Renal cortical epithelial cell (primary cell): ENCODE measurements at regions not wholly inside any gene's neighbourhood (a gene's known extent, or its start where the extent isn't known, plus 50 kb on each side); places are given as distances from the start of the nearest gene placed in this dataset.
A peak's percentile ranks its signal among the peaks of the same experiment; 100 is the strongest.

ENCODE experiments used
- DNase-seq: peaks from one replicate; pipeline ENCODE4 v3.0.0-alpha.2; 2011; ENCODE audit warnings: low read depth

DNA sequence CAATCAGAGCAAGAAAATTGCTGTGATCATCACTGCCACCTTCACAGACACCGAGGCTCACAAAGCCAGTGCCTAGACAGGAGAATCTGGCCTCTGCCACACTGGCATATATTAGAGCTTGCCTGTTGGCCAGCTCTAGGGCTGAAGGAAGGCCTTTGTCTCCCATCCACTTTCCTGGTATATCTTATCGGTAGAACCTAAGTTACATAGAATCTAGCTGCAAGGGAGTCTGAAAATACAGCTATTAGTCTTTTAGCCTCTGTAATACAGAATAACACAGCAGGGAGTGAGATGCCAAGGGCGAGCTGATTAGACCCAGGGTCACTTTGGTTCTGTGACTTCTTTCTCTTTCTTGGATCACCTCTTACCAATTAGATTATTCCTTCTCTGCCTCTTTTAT is 154.9 kb upstream of the KL start:
- DNase-seq: no peak

DNA sequence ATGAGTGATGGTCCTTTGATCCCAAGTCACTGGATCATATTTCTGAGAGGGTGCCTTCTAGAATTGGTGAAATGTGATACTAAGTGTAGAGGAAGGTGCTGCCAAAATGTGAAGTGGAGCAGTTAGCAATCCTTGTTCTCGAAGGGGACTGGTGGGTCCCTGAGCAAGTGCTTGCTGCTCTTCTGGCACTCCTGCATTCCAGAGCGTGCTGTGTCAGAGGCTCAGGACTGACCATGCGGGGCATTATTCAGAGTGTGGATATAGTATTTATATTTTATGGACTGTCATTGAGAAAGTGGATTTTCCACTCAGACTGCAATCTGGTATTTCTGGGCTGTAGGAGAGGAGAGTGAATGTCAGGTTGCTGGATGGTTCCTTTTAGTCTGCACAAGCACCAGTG is 152.6 kb upstream of the KL start:
- DNase-seq: no peak

DNA sequence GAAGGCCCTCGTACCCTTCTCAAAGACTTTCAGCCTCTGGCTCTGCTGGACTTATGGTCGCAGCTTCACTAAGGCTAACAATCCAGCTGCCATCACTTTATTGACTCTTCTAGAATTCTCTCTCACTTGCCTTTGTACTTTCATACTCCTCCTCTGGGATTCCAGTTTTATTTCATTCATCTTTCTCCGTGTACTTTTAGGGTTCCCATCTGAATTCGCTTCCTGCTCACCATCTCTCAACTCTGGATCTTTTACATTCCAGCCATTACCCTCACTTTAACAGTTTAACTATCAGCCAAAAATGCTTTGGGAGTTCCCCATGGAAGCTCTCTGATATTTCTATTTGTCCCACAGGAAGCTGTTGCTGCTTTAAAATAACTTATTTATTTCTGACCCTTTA is 149.3 kb upstream of the KL start:
- no peak for DNase-seq

DNA sequence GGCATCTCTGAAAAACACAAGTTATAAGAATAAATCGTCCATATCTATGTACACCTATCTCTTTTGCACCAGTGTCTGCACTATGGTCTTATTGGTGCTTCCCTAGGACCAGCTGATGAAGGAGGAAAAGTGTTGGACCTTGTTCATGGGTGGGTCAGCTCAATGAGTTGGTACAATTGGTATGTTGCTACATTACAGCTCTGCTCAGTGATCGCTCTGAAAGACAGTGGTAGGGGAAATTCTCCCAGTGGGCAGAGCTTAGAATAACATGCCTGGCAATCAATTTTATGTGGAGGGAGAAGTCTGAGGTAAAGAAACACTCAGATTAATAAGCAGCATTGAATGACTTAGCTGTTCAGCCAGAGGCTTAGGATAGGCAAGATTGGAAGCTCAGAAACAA is 138.7 kb upstream of the KL start:
- no peak for DNase-seq

DNA sequence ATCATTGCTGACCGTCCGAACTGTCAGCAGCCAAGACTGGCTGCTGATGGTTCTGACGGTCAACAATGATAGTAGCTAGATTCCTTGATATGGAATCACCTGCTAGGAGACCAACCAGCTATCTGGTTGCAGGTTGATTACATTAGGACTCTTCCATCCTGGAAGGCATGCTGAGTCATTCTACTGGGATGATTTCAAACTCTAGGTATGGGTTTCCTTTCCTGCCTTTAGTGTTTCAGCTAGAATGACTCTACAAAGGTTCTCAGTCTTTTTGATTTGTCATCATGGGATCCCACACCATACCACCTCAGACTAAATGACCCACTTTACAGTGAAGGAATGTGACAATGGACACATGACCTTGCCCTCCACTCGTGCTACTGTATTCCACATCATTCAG is 138.1 kb upstream of the KL start:
- DNase-seq: peak; percentile 66

DNA sequence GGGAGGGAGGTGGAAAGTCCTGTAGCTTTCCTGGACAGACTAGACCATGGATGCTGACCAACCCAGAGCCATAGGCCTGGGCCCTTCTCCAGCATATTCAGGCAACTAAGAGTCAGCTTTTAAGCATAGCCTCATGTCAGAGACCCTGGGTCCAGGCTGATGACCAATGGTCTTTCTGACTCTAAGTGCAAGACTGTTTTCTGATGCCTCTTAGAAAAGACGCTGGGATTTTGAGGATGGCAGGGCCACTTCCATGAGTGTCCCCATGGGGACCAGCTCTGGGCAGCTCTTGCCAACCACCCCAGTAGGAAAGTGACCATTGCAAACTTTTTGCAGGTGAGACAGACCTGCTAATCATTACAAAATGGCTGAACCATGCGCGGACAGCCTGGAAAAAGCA is 135.6 kb upstream of the KL start:
- no peak for DNase-seq

DNA sequence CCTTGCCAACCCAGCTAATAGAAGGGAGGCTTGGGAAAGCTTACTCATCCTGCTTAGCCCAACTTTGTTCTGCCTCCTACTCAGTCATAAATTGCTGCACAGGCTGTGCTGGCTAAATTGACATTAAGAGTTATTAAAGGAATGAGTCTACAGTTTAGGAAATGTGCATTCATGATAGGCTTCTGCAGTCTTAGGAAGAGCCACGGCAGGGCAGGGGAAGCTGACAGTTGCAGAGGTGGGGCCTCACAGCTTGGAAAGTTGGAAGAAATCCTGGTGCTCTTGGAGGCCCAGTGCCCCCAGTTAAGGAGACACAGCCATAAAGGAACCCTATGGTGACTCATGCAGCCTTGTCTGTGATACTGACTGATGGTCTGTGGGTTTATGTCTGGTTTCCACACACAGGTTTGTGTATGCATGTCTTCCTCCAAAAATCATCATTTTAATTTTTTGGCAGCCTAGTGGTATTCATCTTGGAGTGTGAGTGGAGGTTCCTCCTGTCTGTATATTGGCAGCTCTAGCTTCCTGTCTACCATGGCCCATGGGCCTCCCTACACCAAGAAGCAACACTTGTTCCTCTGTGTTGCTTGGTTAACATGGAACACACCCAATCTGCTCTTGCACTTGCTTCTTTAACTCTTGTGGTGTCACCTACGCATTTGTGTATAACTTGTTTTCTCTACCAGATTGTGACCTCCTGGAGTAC is 135.0 kb upstream of the KL start:
- peak; percentile 66 for DNase-seq

DNA sequence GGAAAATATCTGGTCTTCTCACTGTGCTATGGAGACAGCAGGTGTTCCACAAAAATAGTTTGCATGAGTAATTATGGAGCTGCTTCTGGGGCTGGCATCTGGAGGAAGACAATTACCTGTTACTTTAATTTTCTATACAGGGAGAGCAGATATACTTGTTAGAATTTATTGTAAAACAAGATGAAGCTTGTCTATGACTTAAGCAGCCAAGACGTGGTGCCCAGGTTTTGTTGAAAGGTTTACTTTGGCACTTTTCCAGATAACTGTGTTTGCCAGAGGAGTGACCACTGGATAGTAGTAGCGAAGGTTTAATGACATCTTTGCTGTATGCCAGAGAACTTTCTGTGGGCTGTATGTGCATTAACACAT is 134.5 kb upstream of the KL start:
- peak; percentile 47 for DNase-seq

DNA sequence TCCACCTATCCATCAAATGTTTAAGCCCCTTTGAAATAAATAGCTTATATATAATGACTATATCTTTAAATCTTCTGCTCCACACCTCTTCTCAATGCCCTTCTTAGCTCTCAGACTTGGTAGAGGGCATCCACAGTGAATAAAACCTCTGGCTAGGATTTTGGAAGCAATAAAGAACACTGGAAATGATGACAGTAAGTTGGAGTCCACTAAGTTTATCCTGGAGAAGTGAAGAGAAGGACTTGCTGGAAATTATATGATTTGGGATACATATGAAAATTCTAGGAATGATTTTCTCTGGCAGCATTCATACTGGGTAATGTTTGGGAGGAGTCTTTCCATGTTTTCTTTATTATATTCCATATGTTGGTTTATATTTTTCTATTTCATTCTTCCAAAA is 133.5 kb upstream of the KL start:
- DNase-seq: no peak

DNA sequence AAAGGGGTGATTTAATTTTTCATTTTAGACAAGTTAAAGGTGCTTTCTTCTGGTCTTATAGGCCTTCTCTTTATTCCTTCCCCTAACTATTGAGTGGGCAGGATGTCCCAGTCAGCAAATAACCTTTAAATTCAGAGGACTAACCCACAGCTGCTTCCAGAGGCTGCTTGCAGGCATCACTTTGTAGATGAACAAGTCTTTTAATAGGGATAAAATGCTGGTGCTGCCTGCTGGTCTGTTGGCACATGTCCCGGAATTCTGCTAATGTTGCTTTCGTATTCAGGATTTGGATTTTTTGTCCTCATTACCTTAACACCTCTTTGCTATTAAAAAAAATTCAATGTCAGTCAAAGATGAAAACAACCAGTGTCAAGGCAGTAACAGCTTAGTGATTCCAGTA is 132.7 kb upstream of the KL start:
- peak; percentile 40 for DNase-seq

DNA sequence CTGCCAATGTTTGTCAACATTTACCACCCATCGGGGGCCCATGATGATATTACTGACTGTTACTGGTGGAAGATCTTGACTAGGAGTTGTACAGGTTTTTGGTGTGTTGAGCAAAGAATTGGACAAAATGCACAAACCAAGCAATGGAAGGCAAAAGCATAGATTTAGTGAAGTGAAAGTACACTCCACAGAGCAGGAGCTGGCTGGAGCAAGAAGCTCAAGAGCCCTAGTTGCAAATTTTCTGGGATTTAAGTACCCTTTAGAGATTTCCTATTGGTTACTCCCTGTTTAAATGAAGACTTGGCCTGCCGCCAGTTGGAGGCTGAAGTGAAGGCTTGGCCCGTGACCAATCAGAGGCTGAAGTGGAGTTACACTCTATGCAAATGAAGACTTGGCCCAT is 128.6 kb upstream of the KL start:
- DNase-seq: no peak

DNA sequence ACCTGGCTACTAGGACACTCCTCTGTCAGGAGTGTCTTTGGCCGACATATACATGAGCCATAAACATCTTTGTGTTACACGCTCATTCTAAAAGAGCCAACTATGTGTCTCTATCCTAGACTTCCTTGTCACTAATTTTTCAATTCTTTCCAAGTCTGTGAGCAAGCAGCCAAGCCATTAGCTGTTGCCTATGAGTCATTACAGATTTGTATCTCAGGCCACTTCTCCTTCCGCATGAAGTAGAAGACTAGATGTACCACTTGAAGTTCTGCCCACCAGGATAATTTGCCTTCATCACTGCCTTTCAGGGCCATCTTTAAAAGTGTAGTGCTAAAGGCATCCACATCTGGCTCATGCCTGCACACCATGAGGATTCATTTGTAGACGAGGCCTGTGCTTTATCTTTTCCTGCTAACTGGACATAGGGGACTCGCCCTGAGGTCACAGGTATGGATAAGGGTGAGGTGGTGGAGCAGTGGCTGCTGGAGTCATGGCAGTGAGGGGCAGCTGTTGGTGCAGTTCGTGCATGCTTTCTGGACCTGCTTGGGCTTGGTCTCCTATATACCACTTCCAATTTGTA is 126.1 kb upstream of the KL start:
- no peak for DNase-seq

DNA sequence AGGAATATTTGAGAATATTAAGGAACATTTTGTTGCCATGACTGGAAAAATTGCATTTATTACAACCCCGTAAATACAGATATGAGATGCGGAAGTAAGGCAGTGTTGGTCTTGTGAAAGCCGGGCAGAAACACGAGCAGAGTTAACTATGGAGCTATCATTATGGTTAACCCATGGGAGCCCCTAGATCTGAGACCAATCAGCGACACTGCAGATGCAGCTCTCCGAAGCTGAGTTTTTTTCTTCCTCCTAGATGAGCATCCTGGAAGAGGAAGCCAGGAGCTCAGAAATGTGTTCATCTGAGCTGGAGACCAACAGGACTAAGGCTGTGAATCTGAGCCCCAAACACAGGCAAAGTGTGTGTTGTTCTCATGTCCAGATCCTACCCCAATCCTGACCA is 123.0 kb upstream of the KL start:
- no peak for DNase-seq

DNA sequence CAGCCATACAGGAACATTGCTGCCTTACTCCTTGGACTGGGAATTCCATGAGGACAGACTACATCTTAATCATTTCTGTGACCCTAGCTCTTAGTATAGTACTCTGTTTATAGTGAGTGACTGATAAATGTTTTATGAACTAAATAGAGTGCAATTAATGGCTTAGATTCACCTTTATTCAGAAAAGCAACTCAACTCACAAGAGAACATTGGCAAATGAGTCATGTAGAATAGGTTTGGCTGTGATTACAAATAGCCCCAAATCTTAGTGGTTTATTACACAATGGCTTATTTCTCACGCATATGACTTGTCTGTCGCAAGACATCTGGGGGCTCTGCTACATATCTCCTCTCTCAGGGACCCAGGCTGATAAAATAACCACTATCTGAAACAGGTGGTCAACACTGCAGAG is 121.6 kb upstream of the KL start:
- peak; percentile 92 for DNase-seq

DNA sequence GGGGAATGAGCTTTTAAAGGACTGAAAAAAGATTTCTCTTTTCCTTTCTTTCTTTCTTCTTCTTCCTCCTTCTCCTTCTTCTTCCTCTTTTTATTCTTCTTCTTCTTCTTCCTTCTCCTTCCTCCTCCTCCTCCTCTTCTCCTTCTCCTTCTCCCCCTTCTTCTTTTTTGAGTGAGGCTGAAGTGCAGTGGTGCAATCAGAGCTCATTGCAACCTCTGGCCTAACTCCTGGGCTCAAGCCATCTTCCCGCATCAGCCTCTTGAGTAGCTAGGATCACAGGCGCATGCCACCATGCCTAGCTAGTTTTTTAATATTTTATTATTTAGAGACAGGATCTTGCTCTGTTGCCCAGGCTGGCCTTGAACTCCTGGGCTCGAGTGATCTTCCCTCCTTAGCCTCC is 120.9 kb upstream of the KL start:
- DNase-seq: no peak

DNA sequence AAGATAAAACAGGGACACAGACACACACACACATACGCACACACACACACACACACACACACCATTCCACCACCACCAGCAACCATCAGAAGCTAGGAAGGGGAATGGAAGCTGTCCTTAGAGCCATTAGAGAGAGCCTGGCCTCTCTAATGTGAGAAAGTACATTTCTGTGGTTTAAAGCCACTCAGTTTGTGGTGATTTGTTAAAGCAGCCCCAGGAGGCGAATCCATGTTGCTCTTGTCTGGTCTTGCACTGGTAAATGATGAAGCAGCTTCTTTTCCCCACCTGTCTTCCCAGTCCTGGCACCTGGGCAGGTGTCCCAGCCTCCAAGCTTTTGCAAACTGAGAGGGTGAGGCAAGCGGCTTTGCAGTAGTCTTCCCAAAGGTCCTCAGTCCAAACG is 118.9 kb upstream of the KL start:
- DNase-seq: peak; percentile 31

DNA sequence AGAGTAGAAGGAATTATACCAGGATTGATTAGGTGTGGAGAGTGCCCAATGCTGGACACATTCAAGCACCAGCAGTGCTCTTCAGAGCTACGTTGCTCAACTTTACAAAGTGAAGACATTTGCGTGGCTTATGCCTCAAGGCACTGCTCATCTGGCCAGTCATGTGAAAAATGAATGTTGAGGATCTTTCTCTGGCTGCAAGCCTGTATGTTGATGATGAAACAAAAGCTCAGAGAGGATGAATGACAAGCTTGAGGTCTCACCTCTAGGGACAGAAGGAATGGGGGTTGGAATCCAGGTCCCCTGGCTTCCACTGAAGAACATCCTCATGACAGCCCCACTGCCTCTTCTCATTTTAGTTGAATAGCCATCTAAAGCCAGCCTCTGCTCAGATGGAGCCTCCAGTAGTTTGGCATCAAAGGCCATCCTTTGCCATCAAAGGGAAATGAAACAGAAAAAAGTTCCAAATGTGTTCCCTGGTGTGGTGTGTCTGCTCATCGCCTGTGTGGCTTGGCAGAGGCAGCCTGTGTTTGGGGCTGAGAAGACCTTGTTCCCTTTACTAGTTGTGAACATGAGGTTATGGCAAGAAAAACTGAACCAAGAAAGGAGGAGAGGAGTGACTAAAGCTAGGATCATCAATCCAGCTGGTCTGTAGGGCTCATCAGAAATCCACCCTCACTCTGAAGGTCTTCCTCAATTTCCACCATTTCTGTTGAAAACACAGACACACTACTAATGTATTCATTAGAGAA is 114.0 kb upstream of the KL start:
- DNase-seq: peak; percentile 54

DNA sequence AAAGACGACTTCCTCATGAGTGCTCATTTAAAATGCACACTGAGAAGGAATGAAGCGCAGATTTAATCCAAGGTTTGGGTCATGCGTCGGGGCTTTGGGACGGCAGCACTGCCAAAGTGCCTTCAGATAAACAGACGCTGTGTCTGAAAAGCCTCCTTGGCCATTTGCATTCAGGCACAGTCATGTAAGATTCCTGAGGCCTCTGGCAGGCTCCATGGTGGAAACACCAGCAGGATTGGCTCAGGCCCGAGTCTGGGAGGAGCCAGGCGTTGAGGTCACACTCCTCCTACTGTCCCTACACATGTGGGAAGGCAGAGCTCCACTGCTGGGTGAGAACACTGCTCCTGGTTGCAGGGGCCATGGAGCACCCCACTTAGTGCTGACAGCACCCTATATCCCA is 113.3 kb upstream of the KL start:
- no peak for DNase-seq

DNA sequence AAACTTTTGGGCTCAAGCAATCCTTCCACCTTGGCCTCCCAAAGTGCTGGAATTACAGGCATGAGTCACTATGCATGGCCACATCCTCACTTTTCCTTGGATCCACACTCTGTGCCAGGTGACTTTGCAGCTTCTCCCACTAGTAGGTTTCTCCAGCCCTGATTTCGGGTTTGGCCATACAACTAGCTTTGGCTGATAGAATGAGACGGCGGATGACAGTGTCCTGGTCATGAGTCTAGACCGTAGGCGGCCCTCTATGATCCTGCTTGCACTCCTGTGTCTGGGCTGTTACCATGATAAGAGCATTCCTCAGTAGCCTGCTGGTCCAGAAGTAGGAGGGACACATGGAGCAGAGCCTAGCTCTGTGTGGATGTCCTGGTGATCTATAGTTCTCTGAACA is 112.5 kb upstream of the KL start:
- no peak for DNase-seq

DNA sequence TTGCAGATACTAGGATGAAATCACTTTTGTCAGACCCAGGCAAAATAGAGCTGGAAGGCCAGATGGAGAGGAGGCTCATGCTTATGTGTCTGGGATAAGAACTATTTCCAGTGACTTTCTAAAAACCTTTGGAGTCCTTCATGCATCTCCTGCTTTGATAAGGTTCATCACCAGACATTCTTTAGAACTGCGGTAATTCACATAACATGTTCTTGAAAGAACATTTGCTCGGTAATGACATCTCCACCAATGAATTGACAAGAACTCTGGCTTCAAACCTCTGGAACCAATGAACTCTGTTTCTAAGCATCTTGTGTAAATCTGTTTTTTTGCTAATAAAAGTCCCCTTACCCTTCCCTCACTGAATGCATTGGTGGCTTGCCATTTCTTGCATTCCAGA is 112.0 kb upstream of the KL start:
- DNase-seq: no peak

DNA sequence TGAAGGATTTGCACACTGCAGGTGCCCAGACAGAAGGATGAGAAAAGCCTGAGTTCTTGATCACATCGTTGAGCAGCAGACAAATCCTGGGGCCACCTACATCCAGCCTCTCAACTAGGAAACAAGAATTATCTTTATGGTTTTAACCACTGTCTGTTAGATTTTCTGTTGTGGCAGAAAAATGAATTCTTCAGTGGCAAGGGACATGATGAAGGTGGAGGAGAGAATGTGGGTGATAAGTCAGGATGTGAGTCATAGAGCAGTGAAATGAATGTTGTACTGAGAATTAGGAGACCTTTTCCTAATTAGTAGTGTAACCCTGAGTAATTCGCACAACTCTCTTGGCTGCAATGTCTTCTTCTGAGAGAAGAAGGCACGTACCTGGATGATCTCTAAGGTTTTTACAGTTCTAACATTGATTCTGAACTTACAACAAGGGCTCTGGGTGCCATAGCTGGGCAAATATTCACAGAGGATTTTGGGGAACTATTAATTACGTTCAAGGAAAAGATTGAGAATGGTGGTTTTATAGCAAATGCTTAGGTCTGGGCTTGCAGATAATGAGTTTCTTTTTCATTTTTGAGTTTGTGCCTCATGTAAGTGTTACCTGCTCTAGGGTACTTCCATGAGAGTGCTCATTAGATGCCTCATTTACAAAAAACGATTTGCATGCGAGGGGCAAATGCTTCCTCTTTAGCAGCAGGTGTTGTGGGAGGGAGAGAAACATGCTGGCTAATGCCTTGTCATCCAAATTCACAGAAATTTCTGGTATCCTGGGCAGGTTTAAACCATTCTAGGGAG is 111.0 kb upstream of the KL start:
- DNase-seq: peak; percentile 63

DNA sequence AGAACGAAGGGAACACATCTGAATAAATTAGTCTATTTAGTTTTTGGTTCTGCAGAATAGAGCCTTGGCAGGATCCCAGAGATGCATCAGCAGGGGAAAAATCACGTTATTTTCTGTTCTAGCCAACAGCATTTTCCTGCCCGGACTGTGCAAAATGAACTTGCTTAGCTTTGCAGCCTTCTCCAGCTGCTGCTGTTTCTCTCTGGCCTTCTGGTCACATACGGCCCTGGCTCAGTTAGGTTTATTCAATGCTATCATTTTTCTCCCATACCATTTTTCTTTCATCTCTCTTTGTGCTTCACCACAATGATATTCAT is 110.4 kb upstream of the KL start:
- no peak for DNase-seq

DNA sequence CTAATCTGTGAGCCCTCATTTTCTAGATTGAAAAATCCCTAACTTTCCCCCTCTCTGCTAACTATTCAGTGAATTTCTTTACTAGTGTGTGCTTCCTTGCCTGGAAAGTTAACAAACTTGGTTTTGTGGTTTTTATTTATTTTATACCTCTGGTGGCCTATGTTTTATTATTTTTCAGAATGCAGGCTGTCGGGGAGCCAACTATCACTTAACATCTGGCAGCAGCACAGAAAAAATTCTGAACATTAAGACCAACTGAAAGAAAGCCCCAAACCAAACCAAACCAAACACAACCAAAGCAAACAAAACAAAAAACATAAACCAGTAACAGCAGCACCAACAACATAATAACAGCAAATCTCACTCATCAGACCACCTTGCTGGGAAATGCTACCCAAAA is 109.0 kb upstream of the KL start:
- DNase-seq: no peak
